NCI-H2029 (cell line): ENCODE measurements at regions not wholly inside any gene's neighbourhood (a gene's known extent, or its start where the extent isn't known, plus 50 kb on each side); places are given as distances from the start of the nearest gene placed in this dataset.
"Not testable (repeated sequence)": the region's sequence is repeated elsewhere in the genome, so short reads cannot be mapped to it uniquely, and the experiment has no call there.

Experiments
- DNase-seq: peaks from one replicate; lab custom pipeline; 2025; lab: John Stamatoyannopoulos, UW

- DNase-seq = no peak
Observed at GRCh38 chr15:66884115-66884622, 181.2 kb upstream of the SMAD3 start.

GRCh38 chr15:66884661-66885237 is 180.7 kb upstream of the SMAD3 start:
- DNase-seq = no peak

GRCh38 chr15:66885281-66885915 is 180.0 kb upstream of the SMAD3 start:
- DNase-seq = no peak

- no peak for DNase-seq
Observed at GRCh38 chr15:66886241-66886675, 179.1 kb upstream of the SMAD3 start.

GRCh38 chr15:66886686-66887273 is 178.6 kb upstream of the SMAD3 start:
- DNase-seq = no peak

GRCh38 chr15:66889298-66889697 is 176.1 kb upstream of the SMAD3 start:
- not testable (repeated sequence) for DNase-seq

DNA sequence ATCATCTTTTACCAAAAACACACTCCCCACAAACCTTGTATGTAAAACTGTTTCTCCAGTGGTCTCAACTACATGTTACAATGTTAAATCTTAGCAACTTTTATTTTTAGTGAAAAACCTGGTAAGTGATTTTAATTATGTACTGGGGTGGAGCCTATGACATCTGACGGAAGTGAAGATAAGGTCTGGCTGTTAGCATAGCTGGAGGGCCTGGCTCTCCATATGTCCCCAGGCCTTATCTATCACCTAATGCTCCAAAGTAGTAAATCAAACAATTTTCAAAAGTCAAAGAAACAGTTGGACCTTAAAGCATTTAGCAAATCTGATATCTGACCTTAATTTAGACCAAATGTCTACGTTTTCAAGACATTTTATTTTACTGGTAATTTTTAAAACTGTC is 173.6 kb upstream of the SMAD3 start:
- no peak for DNase-seq

DNA sequence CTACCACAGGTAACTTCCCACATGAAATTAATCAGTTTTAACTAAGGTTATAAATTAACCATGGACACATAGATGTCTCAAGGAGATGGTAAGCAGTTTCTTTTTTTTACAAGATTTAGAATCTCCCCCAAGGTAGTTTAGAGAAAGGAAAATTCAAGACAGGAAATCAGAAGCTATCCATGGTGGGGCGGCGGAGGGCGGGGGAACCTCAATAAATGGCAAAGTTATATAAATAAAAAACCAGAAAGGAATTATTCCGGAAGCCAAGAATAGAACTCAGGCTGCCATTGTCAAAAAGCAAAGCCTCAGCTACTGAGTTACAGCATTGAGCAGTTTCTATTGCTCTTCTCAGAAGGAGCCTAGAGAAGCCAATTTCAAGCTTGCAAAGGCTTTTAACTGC is 172.1 kb upstream of the SMAD3 start:
- DNase-seq = no peak

- DNase-seq = no peak
Observed at GRCh38 chr15:66894363-66894762, 171.0 kb upstream of the SMAD3 start.

DNA sequence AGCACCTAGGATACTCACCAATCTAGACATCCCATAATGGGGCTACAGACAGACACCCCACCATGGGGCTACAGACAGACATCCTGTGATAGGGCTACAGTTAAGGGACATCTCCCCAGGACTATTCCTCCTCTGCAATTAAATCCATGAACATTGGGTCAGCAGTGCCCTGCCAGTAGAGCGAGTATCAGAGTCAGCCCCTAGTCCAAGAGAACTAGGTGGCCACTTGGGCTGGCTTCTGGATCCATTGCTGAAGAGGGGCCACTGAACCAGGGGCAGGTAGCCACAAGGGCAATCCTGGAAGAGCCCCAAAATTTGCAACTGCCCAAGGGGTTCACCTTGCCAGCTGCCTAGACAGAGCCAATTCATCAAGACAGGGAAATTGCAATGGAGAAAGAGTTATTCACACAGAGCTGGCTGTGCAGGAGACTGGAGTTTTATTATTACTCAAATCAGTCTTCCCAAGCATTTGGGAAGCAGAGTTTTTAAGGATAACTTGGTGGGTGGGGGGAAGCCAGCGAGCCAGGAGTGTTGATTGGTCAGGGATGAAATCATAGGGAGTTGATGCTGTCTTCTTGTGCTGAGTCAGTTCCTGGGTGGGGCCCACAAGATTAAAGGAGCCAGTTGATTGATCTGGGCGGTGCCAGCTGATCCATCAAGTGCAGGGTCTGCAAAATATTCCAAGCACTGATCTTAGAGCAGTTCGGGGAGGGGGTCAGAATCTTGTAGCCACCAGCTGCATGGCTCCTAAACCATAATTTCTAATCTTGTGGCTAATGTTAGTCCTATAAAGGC is 170.2 kb upstream of the SMAD3 start:
- DNase-seq = no peak

- no peak for DNase-seq
Observed at GRCh38 chr15:66895794-66896453, 169.5 kb upstream of the SMAD3 start.

DNA sequence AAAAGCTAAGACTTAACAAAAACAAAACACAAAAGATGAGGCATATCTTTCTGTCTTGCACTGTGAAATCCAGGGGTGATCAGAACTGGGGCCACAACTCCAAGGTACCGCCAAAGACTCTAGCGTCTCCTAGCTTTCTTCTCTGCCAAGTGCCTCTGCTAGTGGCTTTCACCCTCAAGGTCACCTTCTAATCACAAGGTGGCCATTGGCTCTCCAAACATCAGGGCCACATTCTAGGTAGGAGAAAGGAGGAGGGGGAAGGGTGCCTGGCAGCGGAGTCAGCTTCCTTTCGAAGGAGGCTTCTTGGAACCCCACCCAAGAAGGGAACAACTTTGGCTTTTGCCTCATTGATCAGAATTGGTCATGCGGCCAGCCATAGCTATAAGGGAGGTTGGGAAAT is 168.8 kb upstream of the SMAD3 start:
- no peak for DNase-seq

DNA sequence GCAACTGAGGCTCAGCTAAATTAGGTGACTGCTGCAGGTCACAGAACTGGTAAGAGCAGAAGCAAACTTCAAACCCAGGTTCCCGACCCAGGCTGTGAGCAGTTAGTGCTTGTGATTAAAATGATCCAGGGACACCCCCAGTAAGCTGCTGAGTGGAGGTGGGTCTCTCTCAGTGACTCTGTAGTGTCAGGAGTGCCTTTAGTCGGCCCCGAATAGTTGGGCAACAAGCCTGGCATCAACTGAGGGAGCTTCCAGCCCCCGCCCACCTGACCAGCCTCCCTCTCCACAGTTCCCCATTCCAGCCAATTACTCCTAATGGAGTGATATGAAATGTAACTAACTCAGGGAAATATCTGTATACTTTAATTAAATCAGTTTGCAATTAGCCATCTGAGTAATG is 168.0 kb upstream of the SMAD3 start:
- no peak for DNase-seq

GRCh38 chr15:66897971-66898370 is 167.4 kb upstream of the SMAD3 start:
- no peak for DNase-seq

- DNase-seq = no peak
Observed at GRCh38 chr15:66898656-66899386, 166.6 kb upstream of the SMAD3 start.

- DNase-seq = no peak
Observed at GRCh38 chr15:66899555-66900350, 165.6 kb upstream of the SMAD3 start.

DNA sequence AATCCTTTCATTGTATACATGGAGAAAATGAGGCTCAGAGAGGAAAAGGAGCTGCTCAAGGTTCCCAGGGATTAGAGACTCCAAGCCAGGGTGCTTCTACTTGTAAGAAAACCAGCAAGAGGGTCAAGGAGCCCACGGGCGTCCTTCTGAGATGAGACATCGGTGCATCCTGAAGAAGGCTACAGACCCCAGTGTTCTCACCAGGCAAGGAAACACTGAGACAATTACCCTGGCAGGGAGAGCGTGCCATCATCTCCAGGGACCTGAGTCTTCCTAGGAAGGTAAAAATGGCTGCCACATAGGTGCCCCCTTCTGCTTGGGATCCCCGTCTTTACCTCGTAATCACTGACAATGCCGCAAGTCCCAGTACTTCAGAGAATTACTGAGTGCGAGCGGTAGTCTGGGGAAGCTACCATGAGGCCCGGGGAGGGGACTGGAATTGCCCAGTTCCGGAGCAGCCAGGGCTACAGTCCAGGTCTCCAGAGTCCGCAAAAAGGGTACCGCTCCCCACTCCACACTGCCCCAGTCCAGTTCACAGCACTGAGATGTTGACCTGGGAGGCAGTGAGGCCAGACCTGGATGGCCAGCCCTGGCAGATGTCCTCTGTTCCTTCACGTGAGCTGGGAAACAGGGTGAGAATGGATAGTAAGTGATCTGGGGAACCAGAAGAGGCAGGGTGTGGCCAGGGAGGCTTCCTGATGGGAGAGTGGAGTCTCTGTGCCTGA is 164.7 kb upstream of the SMAD3 start:
- DNase-seq = no peak

GRCh38 chr15:66901336-66902100 is 163.9 kb upstream of the SMAD3 start:
- no peak for DNase-seq

DNA sequence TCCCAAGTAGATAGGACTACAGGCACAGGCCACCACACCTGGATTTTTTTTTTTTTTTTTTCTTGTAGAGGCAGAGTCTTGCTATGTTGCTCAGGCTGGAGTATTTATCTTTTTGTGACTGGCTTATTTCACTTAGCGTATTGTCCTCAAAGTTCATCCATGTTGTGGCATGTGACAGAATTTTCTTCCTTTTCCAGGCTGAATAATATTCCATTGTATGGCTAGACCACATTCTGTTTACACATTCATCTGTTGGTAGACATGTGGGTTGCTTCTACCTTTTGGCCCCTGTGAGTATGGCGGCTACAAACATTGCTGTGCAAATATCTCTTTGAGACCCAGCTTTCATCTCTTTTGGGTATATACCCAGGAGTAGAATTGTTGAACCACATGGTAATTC is 160.2 kb upstream of the SMAD3 start:
- no peak for DNase-seq
